ENCODE measurements at regions not wholly inside any gene's neighbourhood (a gene's known extent, or its start where the extent isn't known, plus 50 kb on each side); places are given as distances from the start of the nearest gene placed in this dataset.

GRCh38 chr13:58985845-58986244 is 1177.9 kb downstream of the DIAPH3 start:
- TF ChIP-seq CTCF (IDR thresholded peaks at IDR 0.05): no peak
- no peak for TF ChIP-seq POLR2A (IDR thresholded peaks at IDR 0.05)
